Testis (tissue), 2 donors: ENCODE measurements at regions not wholly inside any gene's neighbourhood (a gene's known extent, or its start where the extent isn't known, plus 50 kb on each side); places are given as distances from the start of the nearest gene placed in this dataset.
"Not testable (repeated sequence)": the region's sequence is repeated elsewhere in the genome, so short reads cannot be mapped to it uniquely, and the experiment has no call there.

Experiments used
- CTCF ChIP-seq, 3 experiments: fragments of 450-650 bp in 2 of 3; fragments of 200-600 bp in 1 of 3; sonication (generic) in 1 of 3; IDR thresholded peaks; one replicate each; pipeline ENCODE4 v1.5.1; 2016 to 2019; ENCODE audit warnings: antibody characterized with exemption in 3 of 3, mild to moderate bottlenecking in 2 of 3, moderate library complexity in 1 of 3
- POLR2A ChIP-seq: fragments of 450-650 bp; IDR thresholded peaks from one replicate; pipeline ENCODE4 v1.6.1; 2017; ENCODE audit warnings: antibody characterized with exemption, mild to moderate bottlenecking, moderate library complexity

- not testable (repeated sequence) for TF ChIP-seq CTCF (IDR thresholded peaks at IDR 0.05); POLR2A
These were observed 179.4 kb upstream of the JUN start for GRCh38 chr1:58963287-58963686.
